Gastroesophageal sphincter (tissue), 4 donors: ENCODE measurements at regions not wholly inside any gene's neighbourhood (a gene's known extent, or its start where the extent isn't known, plus 50 kb on each side); places are given as distances from the start of the nearest gene placed in this dataset.

Source experiments
- ATAC-seq: fragments of 150-250 bp; one replicate; pipeline ENCODE4 v1.9.1; 2016; ENCODE audit warnings: mild to moderate bottlenecking, moderate library complexity
- H3K27ac ChIP-seq, 4 donors: fragments of 200-600 bp; sonication (generic) in 3 of 4; 1 replicate in 3 of 4; 2 replicates in 1 of 4; pipeline ENCODE4 v1.5.1; 2016 to 2019
- H3K27me3 ChIP-seq: fragments of 200-600 bp; sonication (generic); one replicate; pipeline ENCODE4 v1.5.1; 2019
- H3K36me3 ChIP-seq, 2 donors: fragments of 200-600 bp; sonication (generic); one replicate each; pipeline ENCODE4 v1.5.1; 2019; ENCODE audit warnings: control low read depth in 1 of 2
- H3K4me1 ChIP-seq, 3 donors: fragments of 200-600 bp; sonication (generic); 1 replicate in 2 of 3; 2 replicates in 1 of 3; pipeline ENCODE4 v1.5.1; 2016 to 2019; ENCODE audit warnings: control low read depth in 2 of 3
- H3K4me3 ChIP-seq, 2 donors: fragments of 200-600 bp; sonication (generic); one replicate each; pipeline ENCODE4 v1.5.1; 2019; ENCODE audit warnings: mild to moderate bottlenecking in 1 of 2, moderate library complexity in 1 of 2
- H3K9me3 ChIP-seq, 3 donors: fragments of 200-600 bp; sonication (generic); one replicate each; pipeline ENCODE4 v1.5.1; 2017 to 2019; ENCODE audit warnings: control low read depth in 2 of 3
- EP300 ChIP-seq: sonication (generic); formaldehyde crosslinking; IDR thresholded peaks from one replicate; pipeline ENCODE4 v1.6.1; 2017; ENCODE audit warnings: antibody characterized with exemption, mild to moderate bottlenecking
- POLR2A ChIP-seq, 2 donors: fragments of 450-650 bp; IDR thresholded peaks; one replicate each; pipeline ENCODE4 v1.6.1; 2017; ENCODE audit warnings: antibody characterized with exemption in 2 of 2, mild to moderate bottlenecking in 2 of 2, moderate library complexity in 1 of 2
- POLR2AphosphoS5 ChIP-seq: sonication (generic); formaldehyde crosslinking; IDR thresholded peaks from one replicate; pipeline ENCODE4 v1.6.1; 2017; ENCODE audit warnings: antibody characterized with exemption
- WGBS, 2 donors: methylation state at CpG; one replicate each; pipeline ENCODE4 v1.1.5; 2018; ENCODE audit warnings: low coverage in 1 of 2; 5-methylcytosine and 5-hydroxymethylcytosine counted together
- TF ChIP-seq, protein P1 (sequence below), 4 experiments: fragments of 200-600 bp in 2 of 4; fragments of 450-650 bp in 2 of 4; sonication (generic) in 1 of 4; IDR thresholded peaks; one replicate each; pipeline ENCODE4 v1.5.1; 2017 to 2019; ENCODE audit warnings: antibody characterized with exemption in 4 of 4, mild to moderate bottlenecking in 2 of 4, moderate library complexity in 2 of 4

DNA sequence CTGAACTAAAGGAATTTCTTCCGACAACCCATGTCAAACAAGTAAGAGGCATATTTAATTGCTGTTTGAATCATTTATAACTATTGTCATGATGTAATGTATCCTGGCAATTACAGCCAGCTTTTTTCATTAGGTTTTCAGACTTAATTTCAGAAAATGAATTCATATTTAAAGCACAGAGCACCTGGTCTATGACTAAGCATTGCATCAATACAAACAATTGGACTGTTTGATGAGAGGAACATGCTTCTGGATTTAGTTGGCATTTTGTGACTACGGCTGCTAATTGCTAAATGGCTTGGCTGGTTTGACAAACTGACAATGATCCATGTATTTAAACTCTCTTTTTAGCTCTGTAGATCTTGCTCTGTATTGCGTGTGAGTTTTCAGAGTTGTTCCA is 853.4 kb downstream of the NCAM2 start:
- no peak for TF ChIP-seq POLR2A (IDR thresholded peaks at IDR 0.05)
- TF ChIP-seq EP300: no peak
- no peak for TF ChIP-seq POLR2AphosphoS5
- TF ChIP-seq, protein P1, sequence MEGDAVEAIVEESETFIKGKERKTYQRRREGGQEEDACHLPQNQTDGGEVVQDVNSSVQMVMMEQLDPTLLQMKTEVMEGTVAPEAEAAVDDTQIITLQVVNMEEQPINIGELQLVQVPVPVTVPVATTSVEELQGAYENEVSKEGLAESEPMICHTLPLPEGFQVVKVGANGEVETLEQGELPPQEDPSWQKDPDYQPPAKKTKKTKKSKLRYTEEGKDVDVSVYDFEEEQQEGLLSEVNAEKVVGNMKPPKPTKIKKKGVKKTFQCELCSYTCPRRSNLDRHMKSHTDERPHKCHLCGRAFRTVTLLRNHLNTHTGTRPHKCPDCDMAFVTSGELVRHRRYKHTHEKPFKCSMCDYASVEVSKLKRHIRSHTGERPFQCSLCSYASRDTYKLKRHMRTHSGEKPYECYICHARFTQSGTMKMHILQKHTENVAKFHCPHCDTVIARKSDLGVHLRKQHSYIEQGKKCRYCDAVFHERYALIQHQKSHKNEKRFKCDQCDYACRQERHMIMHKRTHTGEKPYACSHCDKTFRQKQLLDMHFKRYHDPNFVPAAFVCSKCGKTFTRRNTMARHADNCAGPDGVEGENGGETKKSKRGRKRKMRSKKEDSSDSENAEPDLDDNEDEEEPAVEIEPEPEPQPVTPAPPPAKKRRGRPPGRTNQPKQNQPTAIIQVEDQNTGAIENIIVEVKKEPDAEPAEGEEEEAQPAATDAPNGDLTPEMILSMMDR (IDR thresholded peaks at IDR 0.05): no peak
- H3K27me3 ChIP-seq: no peaks in the 10 kb centered on the region
- no peaks in the 10 kb centered on the region for H3K9me3 ChIP-seq
- no peak overlapping the region for H3K27ac ChIP-seq
- H3K4me3 ChIP-seq: no peak overlapping the region
- no peaks in the 10 kb centered on the region for H3K36me3 ChIP-seq
- no peaks in the 10 kb centered on the region for H3K4me1 ChIP-seq
- ATAC-seq: no peak
- whole genome bisulfite sequencing, 2 donors: 23 to 58% methylated on average over 3 of the region's 3 CpGs

DNA sequence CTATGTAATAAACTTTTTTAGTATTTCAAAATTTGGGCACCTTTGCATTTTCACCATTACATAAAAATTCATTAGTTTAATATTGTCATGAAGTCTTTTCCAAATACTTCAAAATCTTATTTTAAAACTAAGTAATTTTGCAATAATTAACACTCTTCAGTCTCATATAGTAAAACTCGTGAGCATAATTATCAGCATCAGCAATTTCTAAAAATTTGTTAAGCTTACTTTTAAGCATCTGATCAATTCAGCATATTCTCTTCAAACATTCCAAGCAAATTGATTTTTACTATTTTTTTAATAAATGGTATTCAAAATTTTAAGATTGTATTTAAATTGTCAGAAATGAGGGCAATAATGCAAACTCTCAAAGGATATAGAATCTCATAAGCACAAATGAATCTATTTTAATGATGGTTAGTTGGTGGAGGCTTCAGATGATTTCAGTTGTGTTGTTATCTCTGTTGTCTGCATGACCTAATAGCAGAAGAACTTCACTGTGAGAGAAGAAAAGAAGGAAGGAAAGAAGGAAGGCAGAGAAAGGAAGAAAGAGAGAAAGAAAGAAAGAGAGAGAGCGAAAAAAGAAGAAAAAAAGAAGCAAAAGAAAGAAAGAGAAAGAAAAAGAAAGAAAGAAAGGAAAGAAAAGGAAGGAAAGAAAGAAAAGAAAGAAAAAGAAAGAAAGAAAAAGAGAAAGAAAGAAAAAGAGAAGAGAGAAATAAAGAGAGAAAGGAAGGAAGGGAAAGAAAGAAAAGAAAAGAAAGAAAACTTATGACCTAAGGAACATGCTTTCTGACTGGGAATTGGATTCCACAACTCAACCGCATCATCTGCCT is 860.5 kb downstream of the NCAM2 start:
- TF ChIP-seq EP300: no peak
- no peak for TF ChIP-seq POLR2AphosphoS5
- TF ChIP-seq, protein P1 (IDR thresholded peaks at IDR 0.05): no peak
- no peak for TF ChIP-seq POLR2A (IDR thresholded peaks at IDR 0.05)
- Histone ChIP-seq H3K4me3 (no peak overlapping the region), H3K9me3 (no peaks in the 10 kb centered on the region), H3K27me3 (no peaks in the 10 kb centered on the region), H3K27ac (no peak overlapping the region), H3K36me3 (no peaks in the 10 kb centered on the region), H3K4me1 (no peaks in the 10 kb centered on the region)
- 92 to 96% methylated on average over 2 to 3 of the region's 3 CpGs for WGBS, 2 donors
- ATAC-seq: no peak

GRCh38 chr21:21860888-21861287 is 862.7 kb downstream of the NCAM2 start:
- WGBS, 2 donors: 12 to 23% methylated on average over 2 of the region's 2 CpGs
- H3K9me3 ChIP-seq: no peaks in the 10 kb centered on the region
- H3K36me3 ChIP-seq: no peaks in the 10 kb centered on the region
- no peak for TF ChIP-seq POLR2A (IDR thresholded peaks at IDR 0.05)
- TF ChIP-seq, protein P1 (IDR thresholded peaks at IDR 0.05): no peak
- TF ChIP-seq POLR2AphosphoS5: no peak
- TF ChIP-seq EP300: no peak
- H3K27ac ChIP-seq: no peak overlapping the region
- no peaks in the 10 kb centered on the region for H3K4me1 ChIP-seq
- H3K27me3 ChIP-seq: no peaks in the 10 kb centered on the region
- H3K4me3 ChIP-seq: no peak overlapping the region
- peak; percentile 36 for ATAC-seq

GRCh38 chr21:21864321-21864840 is 866.2 kb downstream of the NCAM2 start:
- ATAC-seq: no peak
- H3K4me3 ChIP-seq: no peak overlapping the region
- H3K4me1 ChIP-seq: no peaks in the 10 kb centered on the region
- WGBS, 2 donors: 50 to 64% methylated on average over 4 of the region's 4 CpGs
- TF ChIP-seq, protein P1 (IDR thresholded peaks at IDR 0.05): no peak
- no peak for TF ChIP-seq EP300
- no peaks in the 10 kb centered on the region for H3K36me3 ChIP-seq
- H3K27me3 ChIP-seq: no peaks in the 10 kb centered on the region
- no peaks in the 10 kb centered on the region for H3K9me3 ChIP-seq
- no peak overlapping the region for H3K27ac ChIP-seq
